Bronchial epithelial cell (primary cell): ENCODE measurements at regions not wholly inside any gene's neighbourhood (a gene's known extent, or its start where the extent isn't known, plus 50 kb on each side); places are given as distances from the start of the nearest gene placed in this dataset.

Experiments used
- DNase-seq: peaks from one replicate; pipeline ENCODE4 v3.0.0-alpha.2; 2010; ENCODE audit warnings: low read depth
- FAIRE-seq: peaks from 2 replicates; lab custom pipeline; 2011; peaks lifted over from hg19 to GRCh38; lab: Jason Lieb, UNC
- H3K27me3 ChIP-seq: 2 replicates; pipeline ENCODE4 v1.5.1; 2011; ENCODE audit warnings: low read length; ENCODE audit not compliant: control insufficient read depth, insufficient read depth
- H3K36me3 ChIP-seq: 2 replicates; pipeline ENCODE4 v1.5.1; 2011; ENCODE audit warnings: low read length; ENCODE audit not compliant: control insufficient read depth, insufficient read depth
- H3K4me3 ChIP-seq: 2 replicates; pipeline ENCODE4 v1.5.1; 2011; ENCODE audit warnings: mild to moderate bottlenecking, low read depth, low read length, control low read depth
- CTCF ChIP-seq: IDR thresholded peaks from 2 replicates; pipeline ENCODE4 v1.5.1; 2011; ENCODE audit warnings: mild to moderate bottlenecking, moderate library complexity, low read length, control low read depth, inconsistent platforms; ENCODE audit not compliant: insufficient read depth, severe bottlenecking

- FAIRE-seq (no peak), DNase-seq (no peak)
- TF ChIP-seq CTCF: no peak
- no peaks in the 10 kb centered on the region for H3K27me3 ChIP-seq
- H3K36me3 ChIP-seq: no peaks in the 10 kb centered on the region
- no peak overlapping the region for H3K4me3 ChIP-seq
These were observed 350.4 kb downstream of the HACE1 start for GRCh38 chr6:104509355-104509754.

- FAIRE-seq (no peak), DNase-seq (no peak)
- Histone ChIP-seq H3K36me3 (no peaks in the 10 kb centered on the region), H3K4me3 (no peak overlapping the region), H3K27me3 (no peaks in the 10 kb centered on the region)
- no peak for TF ChIP-seq CTCF
These were observed 353.3 kb downstream of the HACE1 start for GRCh38 chr6:104506429-104506828.

- no peak overlapping the region for H3K4me3 ChIP-seq
- no peaks in the 10 kb centered on the region for H3K27me3 ChIP-seq
- H3K36me3 ChIP-seq: no peaks in the 10 kb centered on the region
- DNase-seq: no peak
- FAIRE-seq: no peak
- TF ChIP-seq CTCF: no peak
These were observed 353.9 kb downstream of the HACE1 start for GRCh38 chr6:104505838-104506237.

- FAIRE-seq: no peak
- no peak overlapping the region for H3K4me3 ChIP-seq
- no peak for TF ChIP-seq CTCF
- no peaks in the 10 kb centered on the region for H3K36me3 ChIP-seq
- DNase-seq: no peak
- no peaks in the 10 kb centered on the region for H3K27me3 ChIP-seq
These were observed 359.5 kb downstream of the HACE1 start for GRCh38 chr6:104500265-104500664.

- no peak overlapping the region for H3K4me3 ChIP-seq
- TF ChIP-seq CTCF: no peak
- H3K36me3 ChIP-seq: no peaks in the 10 kb centered on the region
- DNase-seq (no peak), FAIRE-seq (no peak)
- H3K27me3 ChIP-seq: no peaks in the 10 kb centered on the region
These were observed 373.7 kb downstream of the HACE1 start for GRCh38 chr6:104486035-104486434.

GRCh38 chr6:104484626-104485025, 375.1 kb downstream of the HACE1 start:
- DNase-seq (no peak), FAIRE-seq (no peak)
- TF ChIP-seq CTCF: no peak
- no peaks in the 10 kb centered on the region for H3K36me3 ChIP-seq
- no peaks in the 10 kb centered on the region for H3K27me3 ChIP-seq
- no peak overlapping the region for H3K4me3 ChIP-seq
